Osteoblast (primary cell): ENCODE measurements at regions not wholly inside any gene's neighbourhood (a gene's known extent, or its start where the extent isn't known, plus 50 kb on each side); places are given as distances from the start of the nearest gene placed in this dataset.
A peak's percentile ranks its signal among the peaks of the same experiment; 100 is the strongest.

Experiments
- DNase-seq: peaks from one replicate; pipeline ENCODE4 v3.0.0; 2011; ENCODE audit warnings: low spot score, mixed read lengths; ENCODE audit not compliant: insufficient read length; ENCODE audit errors: missing footprints
- H2AFZ ChIP-seq: 2 replicates; pipeline ENCODE4 v1.6.0; 2011; ENCODE audit warnings: mild to moderate bottlenecking, low read length
- H3K27ac ChIP-seq: 2 replicates; pipeline ENCODE4 v1.5.1; 2011; ENCODE audit warnings: mild to moderate bottlenecking, low read depth, low read length, moderate library complexity
- H3K27me3 ChIP-seq: 2 replicates; pipeline ENCODE4 v1.6.0; 2012; ENCODE audit warnings: mild to moderate bottlenecking, control low read depth, inconsistent platforms, low read length, moderate library complexity; ENCODE audit not compliant: insufficient read depth
- H3K36me3 ChIP-seq: 2 replicates; pipeline ENCODE4 v1.5.1; 2011; ENCODE audit warnings: mild to moderate bottlenecking, low read length, control low read depth, moderate library complexity; ENCODE audit not compliant: insufficient read depth
- H3K4me1 ChIP-seq: 2 replicates; pipeline ENCODE4 v1.5.1; 2011; ENCODE audit warnings: mild to moderate bottlenecking, low read length, control low read depth, moderate library complexity; ENCODE audit not compliant: insufficient read depth
- H3K4me2 ChIP-seq: 2 replicates; pipeline ENCODE4 v1.6.0; 2011; ENCODE audit warnings: mild to moderate bottlenecking, low read length; ENCODE audit not compliant: insufficient read depth
- H3K4me3 ChIP-seq: fragments of 200-600 bp; sonication (generic); 3 replicates; pipeline ENCODE4 v1.5.1; 2012; ENCODE audit warnings: mild to moderate bottlenecking, low read length, inconsistent platforms; ENCODE audit not compliant: insufficient read depth
- H3K79me2 ChIP-seq: 2 replicates; pipeline ENCODE4 v1.6.0; 2012; ENCODE audit warnings: mild to moderate bottlenecking, low read length, control low read depth, inconsistent platforms; ENCODE audit not compliant: insufficient read depth
- H3K9me3 ChIP-seq: 2 replicates; pipeline ENCODE4 v1.5.1; 2011; ENCODE audit warnings: low read depth, low read length, control low read depth
- H4K20me1 ChIP-seq: 2 replicates; pipeline ENCODE4 v1.6.0; 2012; ENCODE audit warnings: mild to moderate bottlenecking, low read length, control low read depth; ENCODE audit not compliant: insufficient read depth
- CTCF ChIP-seq: IDR thresholded peaks from 2 replicates; pipeline ENCODE4 v1.5.1; 2011; ENCODE audit warnings: mild to moderate bottlenecking, low read depth, low read length, moderate library complexity; ENCODE audit errors: extremely low read depth

- TF ChIP-seq CTCF, result no peak
- H3K4me1 ChIP-seq, result no peaks in the 10 kb centered on the region
- no peak overlapping the region for H3K4me2 ChIP-seq
- H3K27me3 ChIP-seq, result no peaks in the 10 kb centered on the region
- H3K4me3 ChIP-seq, result no peak overlapping the region
- peak; percentile 17 for DNase-seq
- no peaks in the 10 kb centered on the region for H3K9me3 ChIP-seq
- no peak overlapping the region for H3K27ac ChIP-seq
- H4K20me1 ChIP-seq, result no peaks in the 10 kb centered on the region
- no peaks in the 10 kb centered on the region for H3K36me3 ChIP-seq
- H3K79me2 ChIP-seq, result no peaks in the 10 kb centered on the region
- H2AFZ ChIP-seq, result no peak overlapping the region
Measured at GRCh38 chr7:155244675-155245074, 53.0 kb upstream of the INSIG1 start.

- H2AFZ ChIP-seq, result no peak overlapping the region
Measured at GRCh38 chr7:155247479-155248365, 50.0 kb upstream of the INSIG1 start.

More at GRCh38 chr7:155247479-155248365, 50.0 kb upstream of the INSIG1 start:
- H3K4me2 ChIP-seq, result no peak overlapping the region
- peak overlapping the region; percentile 20 for H3K27ac ChIP-seq
- H3K27me3 ChIP-seq, result no peaks in the 10 kb centered on the region
- H3K36me3 ChIP-seq, result no peaks in the 10 kb centered on the region
- no peak overlapping the region for H3K4me3 ChIP-seq
- DNase-seq, result peak; percentile 71
- TF ChIP-seq CTCF, result no peak
- H3K4me1 ChIP-seq, result peaks cover 6% of the 10 kb centered on the region
- H3K79me2 ChIP-seq, result no peaks in the 10 kb centered on the region
- no peaks in the 10 kb centered on the region for H3K9me3 ChIP-seq
- H4K20me1 ChIP-seq, result no peaks in the 10 kb centered on the region
